ENCODE measurements at regions not wholly inside any gene's neighbourhood (a gene's known extent, or its start where the extent isn't known, plus 50 kb on each side); places are given as distances from the start of the nearest gene placed in this dataset.

GRCh38 chr12:126144603-126145002 lies 1079.4 kb downstream of the AACS start:
- Histone ChIP-seq H3K4me3 (ENCODE audit: control insufficient read depth in 1 of 7, extremely low read depth in 1 of 7, insufficient read depth in 4 of 7, low read depth in 2 of 7, low read length in 6 of 7) (no peak overlapping the region), H3K36me3 (ENCODE audit: control insufficient read depth in 4 of 4, insufficient read depth in 4 of 4, low read length in 3 of 4) (no peaks in the 10 kb centered on the region), H3K9me3 (ENCODE audit: control extremely low read depth in 1 of 5, control insufficient read depth in 4 of 5, insufficient read depth in 2 of 5, low read depth in 1 of 5, low read length in 4 of 5) (peaks cover 0 to 5% (median 2%) of the 10 kb centered on the region in 5 experiments), H3K27me3 (replicated peaks in 2 of 5; ENCODE audit: control insufficient read depth in 4 of 5, insufficient read depth in 5 of 5, low read length in 4 of 5) (no peaks in the 10 kb centered on the region), H3K27ac (ENCODE audit: insufficient read depth in 1 of 2, low read depth in 1 of 2, low read length in 2 of 2, poor library complexity in 1 of 2, severe bottlenecking in 2 of 2) (no peak overlapping the region), H3K4me1 (ENCODE audit: control extremely low read depth in 1 of 4, control insufficient read depth in 4 of 4, insufficient read depth in 4 of 4, low read length in 3 of 4) (no peaks in the 10 kb centered on the region)
- ChIA-PET CTCF (no interaction called here), POLR2A (no interaction called here)
- DNase-seq: no peak
- 94% methylated on average over 4 of the region's 4 CpGs for WGBS (ENCODE audit: insufficient coverage)

- no peaks in the 10 kb centered on the region for H3K36me3 ChIP-seq (ENCODE audit: control insufficient read depth in 4 of 4, insufficient read depth in 4 of 4, low read length in 3 of 4)
- ChIA-PET POLR2A (no interaction called here), CTCF (no interaction called here)
- 100% methylated on average over 1 of the region's 1 CpG for WGBS (ENCODE audit: insufficient coverage)
- no peaks in the 10 kb centered on the region for H3K4me1 ChIP-seq (ENCODE audit: control extremely low read depth in 1 of 4, control insufficient read depth in 4 of 4, insufficient read depth in 4 of 4, low read length in 3 of 4)
- H3K27me3 ChIP-seq (replicated peaks in 2 of 5; ENCODE audit: control insufficient read depth in 4 of 5, insufficient read depth in 5 of 5, low read length in 4 of 5): no peaks in the 10 kb centered on the region
- no peak for DNase-seq
- no peaks in the 10 kb centered on the region for H3K9me3 ChIP-seq (ENCODE audit: control extremely low read depth in 1 of 5, control insufficient read depth in 4 of 5, insufficient read depth in 2 of 5, low read depth in 1 of 5, low read length in 4 of 5)
- H3K27ac ChIP-seq (ENCODE audit: insufficient read depth in 1 of 2, low read depth in 1 of 2, low read length in 2 of 2, poor library complexity in 1 of 2, severe bottlenecking in 2 of 2): no peak overlapping the region
- no peak overlapping the region for H3K4me3 ChIP-seq (ENCODE audit: control insufficient read depth in 1 of 7, extremely low read depth in 1 of 7, insufficient read depth in 4 of 7, low read depth in 2 of 7, low read length in 6 of 7)
These were observed 1082.1 kb downstream of the AACS start for GRCh38 chr12:126147321-126147720.

- H3K9me3 ChIP-seq (ENCODE audit: control extremely low read depth in 1 of 5, control insufficient read depth in 4 of 5, insufficient read depth in 2 of 5, low read depth in 1 of 5, low read length in 4 of 5): no peaks in the 10 kb centered on the region
- POLR2A ChIA-PET: no interaction called here
- CTCF ChIA-PET: no interaction called here
- no peak overlapping the region for H3K4me3 ChIP-seq (ENCODE audit: control insufficient read depth in 1 of 7, extremely low read depth in 1 of 7, insufficient read depth in 4 of 7, low read depth in 2 of 7, low read length in 6 of 7)
- no peak for DNase-seq
- H3K4me1 ChIP-seq (ENCODE audit: control extremely low read depth in 1 of 4, control insufficient read depth in 4 of 4, insufficient read depth in 4 of 4, low read length in 3 of 4): no peaks in the 10 kb centered on the region
- WGBS (ENCODE audit: insufficient coverage): 92% methylated on average over 12 of the region's 12 CpGs
- H3K36me3 ChIP-seq (ENCODE audit: control insufficient read depth in 4 of 4, insufficient read depth in 4 of 4, low read length in 3 of 4): no peaks in the 10 kb centered on the region
- no peak overlapping the region for H3K27ac ChIP-seq (ENCODE audit: insufficient read depth in 1 of 2, low read depth in 1 of 2, low read length in 2 of 2, poor library complexity in 1 of 2, severe bottlenecking in 2 of 2)
- H3K27me3 ChIP-seq (replicated peaks in 2 of 5; ENCODE audit: control insufficient read depth in 4 of 5, insufficient read depth in 5 of 5, low read length in 4 of 5): no peaks in the 10 kb centered on the region
These were observed 1091.8 kb downstream of the AACS start for GRCh38 chr12:126156806-126157574.

- ChIA-PET CTCF (no interaction called here), POLR2A (no interaction called here)
- H3K27ac ChIP-seq (ENCODE audit: insufficient read depth in 1 of 2, low read depth in 1 of 2, low read length in 2 of 2, poor library complexity in 1 of 2, severe bottlenecking in 2 of 2): no peak overlapping the region
- DNase-seq: no peak
- 94% methylated on average over 5 of the region's 5 CpGs for WGBS (ENCODE audit: insufficient coverage)
- no peaks in the 10 kb centered on the region for H3K4me1 ChIP-seq (ENCODE audit: control extremely low read depth in 1 of 4, control insufficient read depth in 4 of 4, insufficient read depth in 4 of 4, low read length in 3 of 4)
- no peaks in the 10 kb centered on the region for H3K9me3 ChIP-seq (ENCODE audit: control extremely low read depth in 1 of 5, control insufficient read depth in 4 of 5, insufficient read depth in 2 of 5, low read depth in 1 of 5, low read length in 4 of 5)
- H3K36me3 ChIP-seq (ENCODE audit: control insufficient read depth in 4 of 4, insufficient read depth in 4 of 4, low read length in 3 of 4): no peaks in the 10 kb centered on the region
- H3K4me3 ChIP-seq (ENCODE audit: control insufficient read depth in 1 of 7, extremely low read depth in 1 of 7, insufficient read depth in 4 of 7, low read depth in 2 of 7, low read length in 6 of 7): no peak overlapping the region
- no peaks in the 10 kb centered on the region for H3K27me3 ChIP-seq (replicated peaks in 2 of 5; ENCODE audit: control insufficient read depth in 4 of 5, insufficient read depth in 5 of 5, low read length in 4 of 5)
These were observed 1092.3 kb downstream of the AACS start for GRCh38 chr12:126157575-126157966.

GRCh38 chr12:126159139-126159538 lies 1093.9 kb downstream of the AACS start:
- Histone ChIP-seq H3K27me3 (replicated peaks in 2 of 5; ENCODE audit: control insufficient read depth in 4 of 5, insufficient read depth in 5 of 5, low read length in 4 of 5) (no peaks in the 10 kb centered on the region), H3K4me3 (ENCODE audit: control insufficient read depth in 1 of 7, extremely low read depth in 1 of 7, insufficient read depth in 4 of 7, low read depth in 2 of 7, low read length in 6 of 7) (no peak overlapping the region), H3K4me1 (ENCODE audit: control extremely low read depth in 1 of 4, control insufficient read depth in 4 of 4, insufficient read depth in 4 of 4, low read length in 3 of 4) (no peaks in the 10 kb centered on the region), H3K27ac (ENCODE audit: insufficient read depth in 1 of 2, low read depth in 1 of 2, low read length in 2 of 2, poor library complexity in 1 of 2, severe bottlenecking in 2 of 2) (no peak overlapping the region), H3K9me3 (ENCODE audit: control extremely low read depth in 1 of 5, control insufficient read depth in 4 of 5, insufficient read depth in 2 of 5, low read depth in 1 of 5, low read length in 4 of 5) (no peaks in the 10 kb centered on the region), H3K36me3 (ENCODE audit: control insufficient read depth in 4 of 4, insufficient read depth in 4 of 4, low read length in 3 of 4) (no peaks in the 10 kb centered on the region)
- WGBS (ENCODE audit: insufficient coverage): 54% methylated on average over 4 of the region's 5 CpGs
- POLR2A ChIA-PET: no interaction called here
- CTCF ChIA-PET: no interaction called here
- no peak for DNase-seq

- ChIA-PET CTCF (no interaction called here), POLR2A (no interaction called here)
- Histone ChIP-seq H3K36me3 (ENCODE audit: control insufficient read depth in 4 of 4, insufficient read depth in 4 of 4, low read length in 3 of 4) (no peaks in the 10 kb centered on the region), H3K4me3 (ENCODE audit: control insufficient read depth in 1 of 7, extremely low read depth in 1 of 7, insufficient read depth in 4 of 7, low read depth in 2 of 7, low read length in 6 of 7) (no peak overlapping the region), H3K27ac (ENCODE audit: insufficient read depth in 1 of 2, low read depth in 1 of 2, low read length in 2 of 2, poor library complexity in 1 of 2, severe bottlenecking in 2 of 2) (no peak overlapping the region), H3K4me1 (ENCODE audit: control extremely low read depth in 1 of 4, control insufficient read depth in 4 of 4, insufficient read depth in 4 of 4, low read length in 3 of 4) (no peaks in the 10 kb centered on the region), H3K27me3 (replicated peaks in 2 of 5; ENCODE audit: control insufficient read depth in 4 of 5, insufficient read depth in 5 of 5, low read length in 4 of 5) (no peaks in the 10 kb centered on the region), H3K9me3 (ENCODE audit: control extremely low read depth in 1 of 5, control insufficient read depth in 4 of 5, insufficient read depth in 2 of 5, low read depth in 1 of 5, low read length in 4 of 5) (no peaks in the 10 kb centered on the region)
- WGBS (ENCODE audit: insufficient coverage): 50% methylated on average over 1 of the region's 1 CpG
- DNase-seq: no peak
These were observed 1095.7 kb downstream of the AACS start for GRCh38 chr12:126160912-126161311.

GRCh38 chr12:126163984-126164383 lies 1098.7 kb downstream of the AACS start:
- CTCF ChIA-PET: no interaction called here
- 96% methylated on average over 6 of the region's 8 CpGs for WGBS (ENCODE audit: insufficient coverage)
- no peak for DNase-seq

More at GRCh38 chr12:126163984-126164383, 1098.7 kb downstream of the AACS start:
- POLR2A ChIA-PET: no interaction called here
- no peaks in the 10 kb centered on the region for H3K4me1 ChIP-seq (ENCODE audit: control extremely low read depth in 1 of 4, control insufficient read depth in 4 of 4, insufficient read depth in 4 of 4, low read length in 3 of 4)
- H3K9me3 ChIP-seq (ENCODE audit: control extremely low read depth in 1 of 5, control insufficient read depth in 4 of 5, insufficient read depth in 2 of 5, low read depth in 1 of 5, low read length in 4 of 5): no peaks in the 10 kb centered on the region
- H3K36me3 ChIP-seq (ENCODE audit: control insufficient read depth in 4 of 4, insufficient read depth in 4 of 4, low read length in 3 of 4): no peaks in the 10 kb centered on the region
- H3K27ac ChIP-seq (ENCODE audit: insufficient read depth in 1 of 2, low read depth in 1 of 2, low read length in 2 of 2, poor library complexity in 1 of 2, severe bottlenecking in 2 of 2): no peak overlapping the region
- no peak overlapping the region for H3K4me3 ChIP-seq (ENCODE audit: control insufficient read depth in 1 of 7, extremely low read depth in 1 of 7, insufficient read depth in 4 of 7, low read depth in 2 of 7, low read length in 6 of 7)
- no peaks in the 10 kb centered on the region for H3K27me3 ChIP-seq (replicated peaks in 2 of 5; ENCODE audit: control insufficient read depth in 4 of 5, insufficient read depth in 5 of 5, low read length in 4 of 5)

Measured in common myeloid progenitor, CD34-positive (primary cell).